Gastroesophageal sphincter (tissue), 3 donors: ENCODE measurements at regions not wholly inside any gene's neighbourhood (a gene's known extent, or its start where the extent isn't known, plus 50 kb on each side); places are given as distances from the start of the nearest gene placed in this dataset.
"Not testable (repeated sequence)": the region's sequence is repeated elsewhere in the genome, so short reads cannot be mapped to it uniquely, and the experiment has no call there.

ENCODE experiments used
- EP300 ChIP-seq: sonication (generic); formaldehyde crosslinking; IDR thresholded peaks from one replicate; pipeline ENCODE4 v1.6.1; 2017; ENCODE audit warnings: antibody characterized with exemption, mild to moderate bottlenecking
- POLR2A ChIP-seq, 2 donors: fragments of 450-650 bp; IDR thresholded peaks; one replicate each; pipeline ENCODE4 v1.6.1; 2017; ENCODE audit warnings: antibody characterized with exemption in 2 of 2, mild to moderate bottlenecking in 2 of 2, moderate library complexity in 1 of 2
- TF ChIP-seq, protein P1 (sequence below), 4 experiments: fragments of 200-600 bp in 2 of 4; fragments of 450-650 bp in 2 of 4; sonication (generic) in 1 of 4; IDR thresholded peaks; one replicate each; pipeline ENCODE4 v1.5.1; 2017 to 2019; ENCODE audit warnings: antibody characterized with exemption in 4 of 4, mild to moderate bottlenecking in 2 of 4, moderate library complexity in 2 of 4

DNA sequence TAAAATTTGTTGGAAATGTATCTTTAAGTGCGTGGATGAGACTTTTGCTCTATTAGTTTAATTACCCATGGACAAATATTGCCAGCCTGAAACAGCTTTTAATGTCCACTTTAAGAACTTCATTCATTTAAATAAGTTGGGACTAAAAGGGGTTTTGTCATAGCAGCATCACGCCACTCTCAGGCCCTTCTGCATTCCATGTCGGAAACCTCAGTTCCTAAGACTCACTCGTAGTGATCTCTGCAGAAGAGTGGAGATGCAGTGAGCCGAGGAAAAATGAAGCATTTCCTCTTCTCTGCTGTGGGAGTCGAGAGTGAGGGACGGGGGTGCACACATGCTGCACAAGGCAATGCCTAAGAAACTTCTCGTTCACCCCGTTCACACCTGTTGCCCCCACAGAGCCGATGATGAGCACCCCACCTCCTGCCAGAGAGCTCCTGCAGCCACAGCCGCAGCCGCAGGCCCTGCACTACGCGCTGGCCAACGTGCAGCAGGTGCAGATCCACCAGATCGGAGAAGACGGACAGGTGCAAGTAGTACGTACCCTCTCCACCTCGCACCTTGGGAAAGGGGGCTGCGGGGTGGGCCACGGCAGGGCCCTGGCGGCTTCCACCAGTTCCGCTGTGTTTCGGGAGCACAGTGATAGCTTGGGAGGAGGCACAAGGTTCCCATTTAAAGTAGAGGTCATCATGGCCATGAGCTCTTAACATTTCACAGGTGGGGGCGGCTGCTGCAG, 68.8 kb upstream of the CRYM start:
- TF ChIP-seq EP300; POLR2A (IDR thresholded peaks at IDR 0.05): not testable (repeated sequence)
- TF ChIP-seq, protein P1, sequence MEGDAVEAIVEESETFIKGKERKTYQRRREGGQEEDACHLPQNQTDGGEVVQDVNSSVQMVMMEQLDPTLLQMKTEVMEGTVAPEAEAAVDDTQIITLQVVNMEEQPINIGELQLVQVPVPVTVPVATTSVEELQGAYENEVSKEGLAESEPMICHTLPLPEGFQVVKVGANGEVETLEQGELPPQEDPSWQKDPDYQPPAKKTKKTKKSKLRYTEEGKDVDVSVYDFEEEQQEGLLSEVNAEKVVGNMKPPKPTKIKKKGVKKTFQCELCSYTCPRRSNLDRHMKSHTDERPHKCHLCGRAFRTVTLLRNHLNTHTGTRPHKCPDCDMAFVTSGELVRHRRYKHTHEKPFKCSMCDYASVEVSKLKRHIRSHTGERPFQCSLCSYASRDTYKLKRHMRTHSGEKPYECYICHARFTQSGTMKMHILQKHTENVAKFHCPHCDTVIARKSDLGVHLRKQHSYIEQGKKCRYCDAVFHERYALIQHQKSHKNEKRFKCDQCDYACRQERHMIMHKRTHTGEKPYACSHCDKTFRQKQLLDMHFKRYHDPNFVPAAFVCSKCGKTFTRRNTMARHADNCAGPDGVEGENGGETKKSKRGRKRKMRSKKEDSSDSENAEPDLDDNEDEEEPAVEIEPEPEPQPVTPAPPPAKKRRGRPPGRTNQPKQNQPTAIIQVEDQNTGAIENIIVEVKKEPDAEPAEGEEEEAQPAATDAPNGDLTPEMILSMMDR (IDR thresholded peaks at IDR 0.05) = not testable (repeated sequence)
